Neural progenitor cell (in vitro differentiated cells): ENCODE measurements at regions not wholly inside any gene's neighbourhood (a gene's known extent, or its start where the extent isn't known, plus 50 kb on each side); places are given as distances from the start of the nearest gene placed in this dataset.

Source experiments
- EZH2phosphoT487 ChIP-seq: fragments of 200-600 bp; sonication (generic); IDR thresholded peaks from 2 replicates; pipeline ENCODE4 v1.6.1; 2017; ENCODE audit warnings: antibody characterized with exemption
- TF ChIP-seq, protein P1 (sequence below): fragments of 200-600 bp; sonication (generic); IDR thresholded peaks from 2 replicates; pipeline ENCODE4 v1.5.1; 2017; ENCODE audit warnings: antibody characterized with exemption, mild to moderate bottlenecking

DNA sequence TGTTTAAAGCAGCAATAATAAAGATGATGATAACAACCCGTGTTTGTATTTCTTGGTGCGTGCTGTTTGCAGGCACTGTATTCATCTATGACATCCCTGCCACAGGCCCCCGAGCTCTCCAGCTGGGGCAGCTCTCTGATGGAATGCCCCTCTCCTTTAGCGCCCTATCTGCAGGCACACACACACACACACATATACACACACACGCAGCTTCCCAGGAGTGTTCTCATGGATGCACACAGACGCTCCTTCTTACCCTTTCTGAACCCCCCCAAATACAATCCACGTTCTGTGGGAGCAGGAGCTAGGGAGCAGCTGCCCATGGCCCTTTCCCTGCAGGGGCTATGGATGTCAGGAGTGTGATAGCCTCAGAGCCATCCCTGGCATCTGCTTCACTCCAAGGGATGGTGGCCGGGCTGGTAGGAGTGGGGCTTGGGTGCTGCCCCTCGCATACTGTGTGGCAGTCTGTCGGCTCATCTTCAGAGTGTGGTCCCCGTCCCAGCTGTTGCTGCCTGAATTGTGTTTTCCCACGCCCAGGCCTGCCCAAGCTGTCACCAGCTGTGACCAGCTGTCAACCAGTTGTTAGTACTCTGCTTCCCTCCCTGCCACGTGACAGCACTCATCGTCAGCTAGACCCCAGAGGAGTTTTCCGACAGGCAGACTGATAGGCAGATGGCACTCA is 50.8 kb upstream of the MYCN start:
- no peak for TF ChIP-seq EZH2phosphoT487
- TF ChIP-seq, protein P1, sequence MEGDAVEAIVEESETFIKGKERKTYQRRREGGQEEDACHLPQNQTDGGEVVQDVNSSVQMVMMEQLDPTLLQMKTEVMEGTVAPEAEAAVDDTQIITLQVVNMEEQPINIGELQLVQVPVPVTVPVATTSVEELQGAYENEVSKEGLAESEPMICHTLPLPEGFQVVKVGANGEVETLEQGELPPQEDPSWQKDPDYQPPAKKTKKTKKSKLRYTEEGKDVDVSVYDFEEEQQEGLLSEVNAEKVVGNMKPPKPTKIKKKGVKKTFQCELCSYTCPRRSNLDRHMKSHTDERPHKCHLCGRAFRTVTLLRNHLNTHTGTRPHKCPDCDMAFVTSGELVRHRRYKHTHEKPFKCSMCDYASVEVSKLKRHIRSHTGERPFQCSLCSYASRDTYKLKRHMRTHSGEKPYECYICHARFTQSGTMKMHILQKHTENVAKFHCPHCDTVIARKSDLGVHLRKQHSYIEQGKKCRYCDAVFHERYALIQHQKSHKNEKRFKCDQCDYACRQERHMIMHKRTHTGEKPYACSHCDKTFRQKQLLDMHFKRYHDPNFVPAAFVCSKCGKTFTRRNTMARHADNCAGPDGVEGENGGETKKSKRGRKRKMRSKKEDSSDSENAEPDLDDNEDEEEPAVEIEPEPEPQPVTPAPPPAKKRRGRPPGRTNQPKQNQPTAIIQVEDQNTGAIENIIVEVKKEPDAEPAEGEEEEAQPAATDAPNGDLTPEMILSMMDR: no peak
